ENCODE measurements at regions not wholly inside any gene's neighbourhood (a gene's known extent, or its start where the extent isn't known, plus 50 kb on each side); places are given as distances from the start of the nearest gene placed in this dataset.

GRCh38 chr11:90774727-90775566 is 552.1 kb upstream of the CHORDC1 start:
- Histone ChIP-seq H3K4me1 (ENCODE audit: control insufficient read depth, low read length) (no peaks in the 10 kb centered on the region), H3F3A (ENCODE audit: control insufficient read depth, insufficient read depth) (no peaks in the 10 kb centered on the region), H3K4me2 (ENCODE audit: low read length) (no peak overlapping the region), H3K36me3 (ENCODE audit: control insufficient read depth, low read length) (no peaks in the 10 kb centered on the region), H3K27me3 (ENCODE audit: control insufficient read depth, low read length) (no peaks in the 10 kb centered on the region), H3K79me2 (ENCODE audit: control insufficient read depth, low read length) (no peaks in the 10 kb centered on the region), H3K4me3 (ENCODE audit: low read length) (no peak overlapping the region), H4K20me1 (ENCODE audit: control insufficient read depth, insufficient read depth, low read depth, low read length) (no peaks in the 10 kb centered on the region), H3K9me3 (ENCODE audit: control insufficient read depth, insufficient read depth, low read length) (peaks cover 7% of the 10 kb centered on the region; the same call in 1 of the 2 replicates), H3K27ac (ENCODE audit: low read depth, low read length) (no peak overlapping the region), H3K9me2 (replicated peaks; ENCODE audit: control insufficient read depth, low read length) (no peaks in the 10 kb centered on the region)
- TF ChIP-seq EZH2phosphoT487 (IDR thresholded peaks at IDR 0.05; ENCODE audit: borderline replicate concordance, low read length): no peak
- TF ChIP-seq CTCF (IDR thresholded peaks at IDR 0.05; ENCODE audit: low read depth, low read length, poor library complexity, severe bottlenecking): no peak

GRCh38 chr11:90770007-90770406 is 547.2 kb upstream of the CHORDC1 start:
- Histone ChIP-seq H3K27me3 (ENCODE audit: control insufficient read depth, low read length) (no peaks in the 10 kb centered on the region), H3F3A (ENCODE audit: control insufficient read depth, insufficient read depth) (no peaks in the 10 kb centered on the region), H3K9me2 (replicated peaks; ENCODE audit: control insufficient read depth, low read length) (no peaks in the 10 kb centered on the region), H4K20me1 (ENCODE audit: control insufficient read depth, insufficient read depth, low read depth, low read length) (no peaks in the 10 kb centered on the region), H3K4me3 (ENCODE audit: low read length) (no peak overlapping the region), H3K9me3 (ENCODE audit: control insufficient read depth, insufficient read depth, low read length) (peaks cover 5% of the 10 kb centered on the region; the same call in 1 of the 2 replicates), H3K36me3 (ENCODE audit: control insufficient read depth, low read length) (no peaks in the 10 kb centered on the region), H3K4me1 (ENCODE audit: control insufficient read depth, low read length) (no peaks in the 10 kb centered on the region), H3K79me2 (ENCODE audit: control insufficient read depth, low read length) (no peaks in the 10 kb centered on the region), H3K4me2 (ENCODE audit: low read length) (no peak overlapping the region), H3K27ac (ENCODE audit: low read depth, low read length) (no peak overlapping the region)
- TF ChIP-seq EZH2phosphoT487 (IDR thresholded peaks at IDR 0.05; ENCODE audit: borderline replicate concordance, low read length) (no peak), CTCF (IDR thresholded peaks at IDR 0.05; ENCODE audit: low read depth, low read length, poor library complexity, severe bottlenecking) (no peak)

- H3K4me2 ChIP-seq (ENCODE audit: low read length): no peak overlapping the region
- no peak overlapping the region for H3K27ac ChIP-seq (ENCODE audit: low read depth, low read length)
- H3K9me3 ChIP-seq (ENCODE audit: control insufficient read depth, insufficient read depth, low read length): no peaks in the 10 kb centered on the region
- H3K36me3 ChIP-seq (ENCODE audit: control insufficient read depth, low read length): no peaks in the 10 kb centered on the region
- no peaks in the 10 kb centered on the region for H3K79me2 ChIP-seq (ENCODE audit: control insufficient read depth, low read length)
- no peaks in the 10 kb centered on the region for H3K27me3 ChIP-seq (ENCODE audit: control insufficient read depth, low read length)
- H3F3A ChIP-seq (ENCODE audit: control insufficient read depth, insufficient read depth): no peaks in the 10 kb centered on the region
- H4K20me1 ChIP-seq (ENCODE audit: control insufficient read depth, insufficient read depth, low read depth, low read length): no peaks in the 10 kb centered on the region
- no peak for TF ChIP-seq CTCF (IDR thresholded peaks at IDR 0.05; ENCODE audit: low read depth, low read length, poor library complexity, severe bottlenecking)
- TF ChIP-seq EZH2phosphoT487 (IDR thresholded peaks at IDR 0.05; ENCODE audit: borderline replicate concordance, low read length): no peak
- H3K4me3 ChIP-seq (ENCODE audit: low read length): no peak overlapping the region
- no peaks in the 10 kb centered on the region for H3K9me2 ChIP-seq (replicated peaks; ENCODE audit: control insufficient read depth, low read length)
- H3K4me1 ChIP-seq (ENCODE audit: control insufficient read depth, low read length): no peaks in the 10 kb centered on the region
Measured at GRCh38 chr11:90766121-90766520, 543.3 kb upstream of the CHORDC1 start.

Measured in DOHH2 (cell line).